RWPE2 (cell line): ENCODE measurements at regions not wholly inside any gene's neighbourhood (a gene's known extent, or its start where the extent isn't known, plus 50 kb on each side); places are given as distances from the start of the nearest gene placed in this dataset.

ENCODE experiments used
- ATAC-seq: fragments of 200-7000 bp; cut with Tn5 transposase; 3 replicates; pipeline ENCODE4 v1.9.1; 2021; ENCODE audit warnings: low read depth
- DNase-seq: peaks from one replicate; pipeline ENCODE4 v3.0.0-alpha.2; 2020; ENCODE audit warnings: low spot score
- H3K27ac ChIP-seq: fragments of 450-650 bp; 2 replicates; pipeline ENCODE4 v1.5.1; 2017; ENCODE audit warnings: mild to moderate bottlenecking; ENCODE audit not compliant: poor library complexity, severe bottlenecking
- H3K27me3 ChIP-seq: fragments of 250-450 bp; sonication (Bioruptor Pico); 2 replicates; pipeline ENCODE4 v1.5.1; 2021; ENCODE audit warnings: mild to moderate bottlenecking, moderate library complexity; ENCODE audit not compliant: insufficient read depth, poor library complexity, severe bottlenecking
- H3K36me3 ChIP-seq: fragments of 250-450 bp; sonication (Bioruptor Pico); 2 replicates; pipeline ENCODE4 v1.5.1; 2020; ENCODE audit warnings: low read depth, mild to moderate bottlenecking, moderate library complexity
- H3K4me1 ChIP-seq: fragments of 250-450 bp; sonication (Bioruptor Pico); 2 replicates; pipeline ENCODE4 v1.5.1; 2021; ENCODE audit warnings: mild to moderate bottlenecking, moderate library complexity; ENCODE audit not compliant: insufficient read depth, poor library complexity, severe bottlenecking
- H3K4me3 ChIP-seq: fragments of 250-450 bp; sonication (Bioruptor Pico); 2 replicates; pipeline ENCODE4 v1.5.1; 2021; ENCODE audit warnings: mild to moderate bottlenecking, moderate library complexity; ENCODE audit not compliant: severe bottlenecking
- H3K9me3 ChIP-seq: fragments of 250-450 bp; sonication (Bioruptor Pico); 2 replicates; pipeline ENCODE4 v1.5.1; 2021; ENCODE audit warnings: mild to moderate bottlenecking, moderate library complexity; ENCODE audit not compliant: severe bottlenecking
- TF ChIP-seq, protein P1 (sequence below): fragments of 450-650 bp; IDR thresholded peaks from one replicate; pipeline ENCODE4 v1.5.1; 2017; ENCODE audit warnings: mild to moderate bottlenecking, moderate library complexity; ENCODE audit not compliant: poor library complexity, severe bottlenecking

- H3K9me3 ChIP-seq = no peaks in the 10 kb centered on the region
- TF ChIP-seq, protein P1, sequence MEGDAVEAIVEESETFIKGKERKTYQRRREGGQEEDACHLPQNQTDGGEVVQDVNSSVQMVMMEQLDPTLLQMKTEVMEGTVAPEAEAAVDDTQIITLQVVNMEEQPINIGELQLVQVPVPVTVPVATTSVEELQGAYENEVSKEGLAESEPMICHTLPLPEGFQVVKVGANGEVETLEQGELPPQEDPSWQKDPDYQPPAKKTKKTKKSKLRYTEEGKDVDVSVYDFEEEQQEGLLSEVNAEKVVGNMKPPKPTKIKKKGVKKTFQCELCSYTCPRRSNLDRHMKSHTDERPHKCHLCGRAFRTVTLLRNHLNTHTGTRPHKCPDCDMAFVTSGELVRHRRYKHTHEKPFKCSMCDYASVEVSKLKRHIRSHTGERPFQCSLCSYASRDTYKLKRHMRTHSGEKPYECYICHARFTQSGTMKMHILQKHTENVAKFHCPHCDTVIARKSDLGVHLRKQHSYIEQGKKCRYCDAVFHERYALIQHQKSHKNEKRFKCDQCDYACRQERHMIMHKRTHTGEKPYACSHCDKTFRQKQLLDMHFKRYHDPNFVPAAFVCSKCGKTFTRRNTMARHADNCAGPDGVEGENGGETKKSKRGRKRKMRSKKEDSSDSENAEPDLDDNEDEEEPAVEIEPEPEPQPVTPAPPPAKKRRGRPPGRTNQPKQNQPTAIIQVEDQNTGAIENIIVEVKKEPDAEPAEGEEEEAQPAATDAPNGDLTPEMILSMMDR = no peak
- H3K27ac ChIP-seq = no peak overlapping the region
- no peaks in the 10 kb centered on the region for H3K27me3 ChIP-seq
- ATAC-seq (no peak), DNase-seq (no peak)
- H3K36me3 ChIP-seq = no peaks in the 10 kb centered on the region
- no peak overlapping the region for H3K4me3 ChIP-seq
- H3K4me1 ChIP-seq = no peaks in the 10 kb centered on the region
Observed at GRCh38 chr4:130820448-130820847, 1724.5 kb downstream of the C4orf33 start.

DNA sequence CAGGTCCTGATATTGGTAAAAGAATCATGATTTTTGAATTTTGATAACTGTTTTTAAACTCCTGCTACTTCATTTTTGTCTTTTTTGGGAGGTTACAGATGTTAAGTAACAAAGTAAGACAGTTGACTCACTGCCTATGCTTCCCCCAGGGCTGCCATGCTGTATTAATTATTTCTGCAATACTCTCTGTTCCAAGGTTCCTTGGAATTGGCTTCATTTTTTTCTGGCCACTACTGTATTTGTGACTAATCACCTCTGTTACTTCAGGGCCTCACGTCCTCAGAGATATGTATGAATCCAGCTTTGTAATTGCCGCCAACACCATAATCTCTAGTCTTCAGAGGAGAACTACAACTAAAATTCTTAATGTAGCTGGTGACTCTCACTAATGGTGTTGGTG lies 1729.3 kb downstream of the C4orf33 start:
- TF ChIP-seq, protein P1 = no peak
- ATAC-seq (no peak), DNase-seq (no peak)
- Histone ChIP-seq H3K27me3 (no peaks in the 10 kb centered on the region), H3K36me3 (no peaks in the 10 kb centered on the region), H3K4me1 (no peaks in the 10 kb centered on the region), H3K4me3 (no peak overlapping the region), H3K27ac (no peak overlapping the region), H3K9me3 (no peaks in the 10 kb centered on the region)

DNA sequence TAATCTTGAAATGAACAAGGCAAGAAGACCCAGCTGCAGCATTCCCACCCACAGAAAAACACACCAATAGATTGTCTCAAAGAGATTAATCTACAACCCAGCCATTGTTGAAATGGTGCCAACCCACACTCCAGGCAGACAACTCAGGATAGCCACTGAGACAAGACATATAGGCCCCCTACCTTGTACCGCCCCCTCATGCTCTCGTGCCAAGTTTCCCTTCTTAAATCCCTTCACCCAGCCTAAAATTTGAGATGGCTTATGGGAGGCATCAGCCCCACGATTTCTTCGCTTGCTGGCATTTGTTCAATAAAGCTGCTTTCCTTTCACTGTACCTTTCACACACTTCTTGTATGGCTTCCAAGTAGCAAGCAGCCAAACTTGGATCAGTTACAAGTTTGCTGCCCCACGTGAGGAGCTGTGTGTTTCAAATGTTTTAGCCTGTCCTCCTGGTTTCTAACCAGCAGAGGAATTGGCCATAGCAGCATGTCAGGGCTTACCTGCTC lies 1754.1 kb downstream of the C4orf33 start:
- no peak overlapping the region for H3K27ac ChIP-seq
- TF ChIP-seq, protein P1 = no peak
- ATAC-seq (no peak), DNase-seq (no peak)
- H3K27me3 ChIP-seq = no peaks in the 10 kb centered on the region
- no peaks in the 10 kb centered on the region for H3K9me3 ChIP-seq
- H3K4me1 ChIP-seq = no peaks in the 10 kb centered on the region
- no peaks in the 10 kb centered on the region for H3K36me3 ChIP-seq
- H3K4me3 ChIP-seq = no peak overlapping the region

GRCh38 chr4:130851107-130851506 lies 1755.2 kb downstream of the C4orf33 start:
- DNase-seq (no peak), ATAC-seq (no peak)
- no peaks in the 10 kb centered on the region for H3K4me1 ChIP-seq
- H3K27me3 ChIP-seq = no peaks in the 10 kb centered on the region
- H3K36me3 ChIP-seq = no peaks in the 10 kb centered on the region
- H3K9me3 ChIP-seq = no peaks in the 10 kb centered on the region
- no peak overlapping the region for H3K27ac ChIP-seq
- TF ChIP-seq, protein P1 = no peak
- H3K4me3 ChIP-seq = no peak overlapping the region

- TF ChIP-seq, protein P1 = no peak
- H3K36me3 ChIP-seq = no peaks in the 10 kb centered on the region
- no peak for ATAC-seq
- no peaks in the 10 kb centered on the region for H3K9me3 ChIP-seq
- no peak overlapping the region for H3K4me3 ChIP-seq
- H3K27me3 ChIP-seq = no peaks in the 10 kb centered on the region
- no peak for DNase-seq
- no peaks in the 10 kb centered on the region for H3K4me1 ChIP-seq
- H3K27ac ChIP-seq = no peak overlapping the region
Observed at GRCh38 chr4:130851932-130852331, 1756.0 kb downstream of the C4orf33 start.
